GM23248 (cell line): ENCODE measurements at regions not wholly inside any gene's neighbourhood (a gene's known extent, or its start where the extent isn't known, plus 50 kb on each side); places are given as distances from the start of the nearest gene placed in this dataset.

Source experiments
- DNase-seq: peaks from one replicate; pipeline ENCODE4 v3.0.0-alpha.2; 2015
- H2AFZ ChIP-seq: fragments of 200-600 bp; sonication (generic); 2 replicates; pipeline ENCODE4 v1.6.1; 2016; ENCODE audit warnings: antibody characterized with exemption
- H3F3A ChIP-seq: fragments of 200-600 bp; sonication (generic); 2 replicates; pipeline ENCODE4 v1.6.1; 2016; ENCODE audit warnings: mild to moderate bottlenecking, antibody characterized with exemption, mixed run types; ENCODE audit not compliant: insufficient read depth
- H3K27ac ChIP-seq: fragments of 200-600 bp; sonication (generic); 2 replicates; pipeline ENCODE4 v1.5.1; 2016; ENCODE audit warnings: mild to moderate bottlenecking
- H3K27me3 ChIP-seq: fragments of 200-600 bp; sonication (generic); replicated peaks from 2 replicates; pipeline ENCODE4 v1.6.1; 2016; ENCODE audit warnings: mild to moderate bottlenecking; ENCODE audit not compliant: insufficient read depth
- H3K36me3 ChIP-seq: fragments of 200-600 bp; sonication (generic); 2 replicates; pipeline ENCODE4 v1.6.1; 2016; ENCODE audit warnings: low read depth, mild to moderate bottlenecking
- H3K4me1 ChIP-seq: fragments of 200-600 bp; sonication (generic); 2 replicates; pipeline ENCODE4 v1.6.1; 2016; ENCODE audit warnings: mild to moderate bottlenecking; ENCODE audit not compliant: insufficient read depth
- H3K4me2 ChIP-seq: fragments of 200-600 bp; sonication (generic); one replicate; pipeline ENCODE4 v1.6.1; 2016; ENCODE audit warnings: mild to moderate bottlenecking; ENCODE audit not compliant: unreplicated experiment
- H3K4me3 ChIP-seq: fragments of 200-600 bp; sonication (generic); 2 replicates; pipeline ENCODE4 v1.5.1; 2016; ENCODE audit warnings: mild to moderate bottlenecking
- H3K79me2 ChIP-seq: fragments of 200-600 bp; sonication (generic); 2 replicates; pipeline ENCODE4 v1.6.1; 2016; ENCODE audit warnings: mild to moderate bottlenecking; ENCODE audit not compliant: insufficient read depth
- H3K9ac ChIP-seq: fragments of 200-600 bp; sonication (generic); 2 replicates; pipeline ENCODE4 v1.6.1; 2016; ENCODE audit warnings: mild to moderate bottlenecking
- H3K9me2 ChIP-seq: fragments of 200-600 bp; sonication (generic); 2 replicates; pipeline ENCODE4 v1.6.1; 2016; ENCODE audit warnings: mixed run types, mild to moderate bottlenecking, moderate library complexity; ENCODE audit not compliant: insufficient read depth
- H3K9me3 ChIP-seq: fragments of 200-600 bp; sonication (generic); one replicate; pipeline ENCODE4 v1.6.1; 2017; ENCODE audit warnings: low read depth
- H4K20me1 ChIP-seq: fragments of 200-600 bp; sonication (generic); 2 replicates; pipeline ENCODE4 v1.6.0; 2016; ENCODE audit not compliant: insufficient read depth
- EZH2 ChIP-seq: fragments of 200-600 bp; sonication (generic); IDR thresholded peaks from 2 replicates; pipeline ENCODE4 v1.6.1; 2018; ENCODE audit warnings: antibody characterized with exemption, mild to moderate bottlenecking; ENCODE audit not compliant: insufficient read depth, poor library complexity, severe bottlenecking
- EZH2phosphoT487 ChIP-seq: fragments of 200-600 bp; sonication (generic); IDR thresholded peaks from 2 replicates; pipeline ENCODE4 v1.6.1; 2018; ENCODE audit warnings: antibody characterized with exemption, moderate library complexity, mild to moderate bottlenecking, low read depth; ENCODE audit not compliant: insufficient read depth
- WGBS, 2 experiments: methylation state at CpG; one replicate each; pipeline ENCODE4 v1.1.6; 2015 to 2017; ENCODE audit warnings: low lambda C conversion rate in 2 of 2, low coverage in 1 of 2; ENCODE audit errors: missing lambda C conversion rate in 2 of 2; 5-methylcytosine and 5-hydroxymethylcytosine counted together
- in situ Hi-C: fragments of 300-500 bp; cut with MboI; formaldehyde crosslinking; loops from 2 replicates; pipeline ENCODE4 v1.15.0; 2020

DNA sequence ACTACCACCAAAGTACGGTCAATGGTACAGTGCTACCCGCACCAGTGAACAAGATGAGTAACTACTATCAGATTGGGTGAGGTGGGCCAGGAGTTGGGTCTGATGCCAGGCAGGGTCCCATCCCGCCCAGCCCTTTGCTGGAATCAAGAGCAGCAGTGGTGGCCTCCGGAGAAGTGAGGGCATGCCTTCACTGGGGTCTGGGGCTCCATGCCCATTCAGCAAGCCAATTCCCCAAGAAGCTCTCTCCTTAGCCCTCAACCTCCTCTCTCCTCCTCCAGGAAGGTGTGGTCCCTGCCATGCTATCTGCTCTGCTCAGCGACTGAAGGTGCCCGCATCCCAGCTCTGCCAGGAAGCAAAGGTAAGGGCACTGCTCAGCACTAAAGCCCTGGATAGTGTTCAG, 62.7 kb upstream of the CPLX2 start:
- H2AFZ ChIP-seq: no peak overlapping the region
- no peak for DNase-seq
- no peak overlapping the region for H3K4me2 ChIP-seq
- peaks cover 19% of the 10 kb centered on the region; the same call in 1 of the 2 replicates for H3F3A ChIP-seq
- no peaks in the 10 kb centered on the region for H3K79me2 ChIP-seq
- in situ Hi-C loops: no loop called here
- no peaks in the 10 kb centered on the region for H3K36me3 ChIP-seq
- H3K27ac ChIP-seq: no peak overlapping the region
- H3K9ac ChIP-seq: no peak overlapping the region
- no peak for TF ChIP-seq EZH2
- no peak for TF ChIP-seq EZH2phosphoT487
- H3K27me3 ChIP-seq: peaks cover 29% of the 10 kb centered on the region; the same call in 1 of the 2 replicates
- no peaks in the 10 kb centered on the region for H3K9me2 ChIP-seq
- H3K9me3 ChIP-seq: no peaks in the 10 kb centered on the region
- peaks cover 13% of the 10 kb centered on the region for H3K4me1 ChIP-seq
- 53 to 56% methylated on average over 6 of the region's 6 CpGs for WGBS, 2 experiments
- H4K20me1 ChIP-seq: no peaks in the 10 kb centered on the region
- H3K4me3 ChIP-seq: no peak overlapping the region

DNA sequence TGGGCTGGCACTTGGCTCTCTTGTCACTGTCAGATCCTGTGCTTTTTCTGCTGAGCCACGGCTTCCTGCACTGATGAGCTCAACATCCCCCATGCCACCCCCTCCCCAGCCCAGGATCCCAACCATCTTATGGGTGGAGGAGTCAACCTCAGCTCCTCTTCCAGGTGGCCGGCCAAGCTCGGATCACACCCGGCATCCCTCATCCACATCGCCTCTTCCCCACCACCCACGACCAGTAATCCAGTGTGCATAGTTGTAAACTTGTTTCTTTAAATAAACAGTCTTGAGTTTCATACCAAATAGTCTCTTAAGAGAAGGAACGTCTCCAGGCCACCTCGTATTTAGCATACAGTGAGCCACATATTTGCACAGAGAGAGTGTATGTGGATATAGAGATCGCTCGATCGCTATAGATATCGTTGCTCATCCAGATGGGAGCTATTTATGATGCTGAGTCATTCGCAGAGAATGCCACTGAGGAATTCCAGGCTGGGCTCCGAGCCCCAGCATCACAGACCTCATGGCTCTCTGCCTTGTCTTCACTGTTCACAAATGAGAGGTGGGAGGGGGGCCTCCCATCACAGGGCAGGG, 61.8 kb upstream of the CPLX2 start:
- H3K9ac ChIP-seq: no peak overlapping the region
- H3F3A ChIP-seq: peaks cover 19% of the 10 kb centered on the region; the same call in 1 of the 2 replicates
- no peaks in the 10 kb centered on the region for H3K79me2 ChIP-seq
- TF ChIP-seq EZH2: no peak
- no peak overlapping the region for H3K27ac ChIP-seq
- in situ Hi-C loops: no loop called here
- peaks cover 22% of the 10 kb centered on the region; the same call in 1 of the 2 replicates for H3K27me3 ChIP-seq
- no peaks in the 10 kb centered on the region for H3K9me3 ChIP-seq
- no peak overlapping the region for H3K4me3 ChIP-seq
- peak overlapping the region; percentile 34 for H3K4me2 ChIP-seq
- no peaks in the 10 kb centered on the region for H3K36me3 ChIP-seq
- DNase-seq: peak; percentile 84
- no peak overlapping the region for H2AFZ ChIP-seq
- WGBS, 2 experiments: 16 to 17% methylated on average over 14 of the region's 14 CpGs
- H3K9me2 ChIP-seq: no peaks in the 10 kb centered on the region
- peaks cover 13% of the 10 kb centered on the region for H3K4me1 ChIP-seq
- H4K20me1 ChIP-seq: no peaks in the 10 kb centered on the region

DNA sequence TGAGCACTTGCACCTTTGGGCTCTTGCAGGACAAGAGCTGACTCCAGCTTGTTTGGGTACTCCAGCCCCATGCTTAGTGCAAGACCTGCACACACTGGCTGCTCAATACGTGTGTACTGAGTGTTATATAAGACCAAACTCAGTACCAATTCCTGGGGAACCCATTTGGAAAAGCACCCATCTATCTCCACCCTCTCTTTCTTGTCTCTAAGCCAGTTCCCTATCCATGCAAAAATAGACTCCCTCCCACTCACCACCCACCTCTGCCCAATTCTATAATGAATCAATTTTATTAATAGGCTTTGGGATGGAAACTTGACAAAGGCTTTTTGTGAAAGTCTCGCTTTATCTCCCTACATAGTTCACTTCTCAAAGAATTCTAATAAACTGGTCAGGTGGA, 60.9 kb upstream of the CPLX2 start:
- TF ChIP-seq EZH2phosphoT487: no peak
- TF ChIP-seq EZH2: no peak
- in situ Hi-C loops: no loop called here
- 23 to 35% methylated on average over 2 of the region's 2 CpGs for WGBS, 2 experiments

DNA sequence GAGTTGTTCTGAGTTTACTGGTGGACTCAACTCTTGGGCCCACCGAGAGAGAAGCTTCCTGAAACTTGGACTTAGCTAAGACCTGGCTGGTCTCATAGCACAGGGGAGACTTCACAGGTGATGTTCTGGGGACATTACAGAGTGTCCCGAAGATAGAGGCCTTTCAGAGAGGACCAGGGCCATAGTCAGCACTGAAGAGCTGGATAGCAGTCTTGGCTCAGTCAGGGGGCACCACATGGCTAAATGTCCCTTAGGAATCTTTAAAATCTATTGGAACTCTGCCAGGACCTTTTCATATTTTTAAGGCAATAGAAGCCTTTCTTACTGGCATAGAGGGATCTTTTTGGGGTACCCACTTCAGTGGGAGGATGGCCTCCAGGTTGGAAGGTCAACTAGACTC, 59.8 kb upstream of the CPLX2 start:
- 9 to 14% methylated on average over 2 of the region's 2 CpGs for WGBS, 2 experiments
- Histone ChIP-seq H3K4me3 (no peak overlapping the region), H3K9ac (no peak overlapping the region), H3F3A (peaks cover 19% of the 10 kb centered on the region; the same call in 1 of the 2 replicates), H3K9me2 (no peaks in the 10 kb centered on the region), H2AFZ (no peak overlapping the region), H3K4me1 (peaks cover 13% of the 10 kb centered on the region), H3K4me2 (no peak overlapping the region), H3K9me3 (no peaks in the 10 kb centered on the region), H4K20me1 (no peaks in the 10 kb centered on the region), H3K27me3 (peaks cover 9% of the 10 kb centered on the region; the same call in 1 of the 2 replicates), H3K36me3 (no peaks in the 10 kb centered on the region), H3K27ac (no peak overlapping the region), H3K79me2 (no peaks in the 10 kb centered on the region)
- DNase-seq: no peak
- TF ChIP-seq EZH2 (no peak), EZH2phosphoT487 (no peak)
- in situ Hi-C loops: no loop called here

More for the DNA sequence above, 60.9 kb upstream of the CPLX2 start:
- DNase-seq: no peak
- H3K4me3 ChIP-seq: no peak overlapping the region
- H3K9me3 ChIP-seq: no peaks in the 10 kb centered on the region
- no peaks in the 10 kb centered on the region for H3K9me2 ChIP-seq
- no peak overlapping the region for H3K27ac ChIP-seq
- no peak overlapping the region for H3K9ac ChIP-seq
- H2AFZ ChIP-seq: no peak overlapping the region
- 0 out of 2 replicates have a peak, but pooled peaks cover 13% of the 10 kb centered on the region for H3K27me3 ChIP-seq
- peaks cover 13% of the 10 kb centered on the region for H3K4me1 ChIP-seq
- no peaks in the 10 kb centered on the region for H3K36me3 ChIP-seq
- H3K79me2 ChIP-seq: no peaks in the 10 kb centered on the region
- H3K4me2 ChIP-seq: peak overlapping the region; percentile 34
- no peaks in the 10 kb centered on the region for H4K20me1 ChIP-seq
- peaks cover 19% of the 10 kb centered on the region; the same call in 1 of the 2 replicates for H3F3A ChIP-seq
